ENCODE measurements at regions not wholly inside any gene's neighbourhood (a gene's known extent, or its start where the extent isn't known, plus 50 kb on each side); places are given as distances from the start of the nearest gene placed in this dataset.

GRCh38 chr2:11097038-11097720 is 58.1 kb upstream of the SLC66A3 start:
- Mint-ChIP-seq H3K27me3 (ENCODE audit: low read depth) (peaks cover 34% of the 10 kb centered on the region), H3K4me3 (no peak overlapping the region), H3K27ac (no peak overlapping the region), H3K36me3 (ENCODE audit: low read depth) (no peaks in the 10 kb centered on the region), H3K4me1 (ENCODE audit: low read depth) (no peaks in the 10 kb centered on the region), H3K9me3 (no peaks in the 10 kb centered on the region)

- Mint-ChIP-seq H3K4me3 (no peak overlapping the region), H3K9me3 (no peaks in the 10 kb centered on the region), H3K27ac (no peak overlapping the region), H3K36me3 (ENCODE audit: low read depth) (no peaks in the 10 kb centered on the region), H3K27me3 (ENCODE audit: low read depth) (peaks cover 38% of the 10 kb centered on the region), H3K4me1 (ENCODE audit: low read depth) (no peaks in the 10 kb centered on the region)
Measured at GRCh38 chr2:11097854-11098387, 57.3 kb upstream of the SLC66A3 start.

GRCh38 chr2:11099122-11100065 is 55.9 kb upstream of the SLC66A3 start:
- Mint-ChIP-seq H3K4me3 (no peak overlapping the region), H3K36me3 (ENCODE audit: low read depth) (no peaks in the 10 kb centered on the region), H3K4me1 (ENCODE audit: low read depth) (peaks cover 10% of the 10 kb centered on the region), H3K9me3 (no peaks in the 10 kb centered on the region), H3K27ac (no peak overlapping the region), H3K27me3 (ENCODE audit: low read depth) (peaks cover 33% of the 10 kb centered on the region)

GRCh38 chr2:11100130-11100529 is 55.1 kb upstream of the SLC66A3 start:
- Mint-ChIP-seq H3K36me3 (ENCODE audit: low read depth) (no peaks in the 10 kb centered on the region), H3K27me3 (ENCODE audit: low read depth) (peaks cover 31% of the 10 kb centered on the region), H3K9me3 (no peaks in the 10 kb centered on the region), H3K4me1 (ENCODE audit: low read depth) (peaks cover 13% of the 10 kb centered on the region), H3K4me3 (no peak overlapping the region), H3K27ac (no peak overlapping the region)

- H3K36me3 Mint-ChIP-seq (ENCODE audit: low read depth) = no peaks in the 10 kb centered on the region
- H3K4me1 Mint-ChIP-seq (ENCODE audit: low read depth) = peaks cover 20% of the 10 kb centered on the region
- H3K27ac Mint-ChIP-seq = no peak overlapping the region
- H3K27me3 Mint-ChIP-seq (ENCODE audit: low read depth) = peaks cover 28% of the 10 kb centered on the region
- H3K9me3 Mint-ChIP-seq = no peaks in the 10 kb centered on the region
- no peak overlapping the region for H3K4me3 Mint-ChIP-seq
Measured at GRCh38 chr2:11100976-11101375, 54.3 kb upstream of the SLC66A3 start.

- Mint-ChIP-seq H3K27ac (no peak overlapping the region), H3K9me3 (no peaks in the 10 kb centered on the region)
Measured at GRCh38 chr2:11101430-11101829, 53.8 kb upstream of the SLC66A3 start.

GRCh38 chr2:11102466-11102865 is 52.8 kb upstream of the SLC66A3 start:
- no peak overlapping the region for H3K27ac Mint-ChIP-seq
- H3K4me3 Mint-ChIP-seq = no peak overlapping the region
- H3K27me3 Mint-ChIP-seq (ENCODE audit: low read depth) = peaks cover 28% of the 10 kb centered on the region

More at GRCh38 chr2:11101430-11101829, 53.8 kb upstream of the SLC66A3 start:
- no peaks in the 10 kb centered on the region for H3K36me3 Mint-ChIP-seq (ENCODE audit: low read depth)
- H3K27me3 Mint-ChIP-seq (ENCODE audit: low read depth) = peaks cover 28% of the 10 kb centered on the region
- H3K4me1 Mint-ChIP-seq (ENCODE audit: low read depth) = peaks cover 21% of the 10 kb centered on the region
- no peak overlapping the region for H3K4me3 Mint-ChIP-seq

GRCh38 chr2:11102956-11103860 is 52.1 kb upstream of the SLC66A3 start:
- Mint-ChIP-seq H3K27ac (no peak overlapping the region), H3K4me1 (ENCODE audit: low read depth) (peaks cover 23% of the 10 kb centered on the region), H3K4me3 (no peak overlapping the region), H3K27me3 (ENCODE audit: low read depth) (peaks cover 23% of the 10 kb centered on the region), H3K9me3 (no peaks in the 10 kb centered on the region), H3K36me3 (ENCODE audit: low read depth) (no peaks in the 10 kb centered on the region)

More at GRCh38 chr2:11102466-11102865, 52.8 kb upstream of the SLC66A3 start:
- peaks cover 23% of the 10 kb centered on the region for H3K4me1 Mint-ChIP-seq (ENCODE audit: low read depth)
- no peaks in the 10 kb centered on the region for H3K36me3 Mint-ChIP-seq (ENCODE audit: low read depth)
- no peaks in the 10 kb centered on the region for H3K9me3 Mint-ChIP-seq

GRCh38 chr2:11103984-11104793 is 51.1 kb upstream of the SLC66A3 start:
- no peaks in the 10 kb centered on the region for H3K36me3 Mint-ChIP-seq (ENCODE audit: low read depth)
- H3K4me1 Mint-ChIP-seq (ENCODE audit: low read depth) = peaks cover 23% of the 10 kb centered on the region
- H3K27ac Mint-ChIP-seq = peak overlapping the region; percentile 15
- H3K9me3 Mint-ChIP-seq = no peaks in the 10 kb centered on the region
- H3K27me3 Mint-ChIP-seq (ENCODE audit: low read depth) = peaks cover 23% of the 10 kb centered on the region
- peak overlapping the region; percentile 48 for H3K4me3 Mint-ChIP-seq

GRCh38 chr2:11104794-11105660 is 50.2 kb upstream of the SLC66A3 start:
- H3K4me3 Mint-ChIP-seq = peak overlapping the region; percentile 48
- no peak overlapping the region for H3K27ac Mint-ChIP-seq
- H3K27me3 Mint-ChIP-seq (ENCODE audit: low read depth) = peaks cover 17% of the 10 kb centered on the region

More at GRCh38 chr2:11104794-11105660, 50.2 kb upstream of the SLC66A3 start:
- Mint-ChIP-seq H3K9me3 (no peaks in the 10 kb centered on the region), H3K4me1 (ENCODE audit: low read depth) (peaks cover 23% of the 10 kb centered on the region), H3K36me3 (ENCODE audit: low read depth) (no peaks in the 10 kb centered on the region)

All from T-helper 1 cell treated with Interleukin-12 subunit alpha and Interleukin-12 subunit beta and Interleukin-4 antibody, amounts not matched to agents 30 μg/mL and 1 μg/mL, for 36 hours (primary cell).